GM12873 (cell line): ENCODE measurements at regions not wholly inside any gene's neighbourhood (a gene's known extent, or its start where the extent isn't known, plus 50 kb on each side); places are given as distances from the start of the nearest gene placed in this dataset.

Source experiments
- TF ChIP-seq, protein P1 (sequence below): IDR thresholded peaks from 2 replicates; pipeline ENCODE4 v1.5.1; 2012; ENCODE audit warnings: low read depth, mild to moderate bottlenecking, moderate library complexity, low read length, control low read depth; ENCODE audit not compliant: insufficient read depth; ENCODE audit errors: missing control alignments

DNA sequence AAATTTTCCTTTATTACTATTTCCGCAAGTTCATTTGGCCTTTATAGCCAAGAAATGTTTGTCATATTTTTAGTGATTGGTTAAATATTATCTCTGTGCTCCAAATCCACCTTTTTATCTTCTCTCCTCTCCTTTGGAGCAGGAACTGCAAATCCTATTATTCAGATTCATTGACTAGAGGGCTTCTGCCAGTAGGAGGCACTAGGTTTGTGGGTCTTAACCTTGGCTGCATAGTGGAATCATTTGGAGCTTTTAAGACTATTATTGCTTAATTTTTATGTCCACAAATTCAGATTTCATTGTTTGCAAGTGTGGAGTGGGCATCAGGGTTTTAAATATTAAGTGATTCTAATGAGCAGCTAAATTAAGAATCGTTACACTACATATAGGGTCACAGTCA lies 75.3 kb upstream of the SYT10 start:
- TF ChIP-seq, protein P1, sequence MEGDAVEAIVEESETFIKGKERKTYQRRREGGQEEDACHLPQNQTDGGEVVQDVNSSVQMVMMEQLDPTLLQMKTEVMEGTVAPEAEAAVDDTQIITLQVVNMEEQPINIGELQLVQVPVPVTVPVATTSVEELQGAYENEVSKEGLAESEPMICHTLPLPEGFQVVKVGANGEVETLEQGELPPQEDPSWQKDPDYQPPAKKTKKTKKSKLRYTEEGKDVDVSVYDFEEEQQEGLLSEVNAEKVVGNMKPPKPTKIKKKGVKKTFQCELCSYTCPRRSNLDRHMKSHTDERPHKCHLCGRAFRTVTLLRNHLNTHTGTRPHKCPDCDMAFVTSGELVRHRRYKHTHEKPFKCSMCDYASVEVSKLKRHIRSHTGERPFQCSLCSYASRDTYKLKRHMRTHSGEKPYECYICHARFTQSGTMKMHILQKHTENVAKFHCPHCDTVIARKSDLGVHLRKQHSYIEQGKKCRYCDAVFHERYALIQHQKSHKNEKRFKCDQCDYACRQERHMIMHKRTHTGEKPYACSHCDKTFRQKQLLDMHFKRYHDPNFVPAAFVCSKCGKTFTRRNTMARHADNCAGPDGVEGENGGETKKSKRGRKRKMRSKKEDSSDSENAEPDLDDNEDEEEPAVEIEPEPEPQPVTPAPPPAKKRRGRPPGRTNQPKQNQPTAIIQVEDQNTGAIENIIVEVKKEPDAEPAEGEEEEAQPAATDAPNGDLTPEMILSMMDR: peak; percentile 10

DNA sequence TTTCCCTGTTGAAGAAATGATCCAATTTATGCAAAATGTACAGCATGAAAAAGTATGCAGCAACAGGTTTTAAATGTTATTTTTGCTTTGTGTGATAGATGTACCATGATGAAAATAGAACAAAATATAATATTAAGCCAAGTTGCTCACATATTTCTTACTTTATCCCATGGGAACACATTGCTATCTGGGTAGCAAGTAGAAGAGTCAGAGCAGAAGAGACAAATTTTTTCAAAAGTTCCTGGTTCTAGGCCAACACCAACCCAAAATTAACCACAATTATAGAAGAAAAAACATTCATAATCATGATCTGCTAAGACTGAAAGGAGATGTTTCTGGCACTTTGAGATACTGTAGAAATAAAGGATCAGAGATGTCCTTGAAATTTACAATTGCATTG lies 79.9 kb upstream of the SYT10 start:
- TF ChIP-seq, protein P1: no peak

DNA sequence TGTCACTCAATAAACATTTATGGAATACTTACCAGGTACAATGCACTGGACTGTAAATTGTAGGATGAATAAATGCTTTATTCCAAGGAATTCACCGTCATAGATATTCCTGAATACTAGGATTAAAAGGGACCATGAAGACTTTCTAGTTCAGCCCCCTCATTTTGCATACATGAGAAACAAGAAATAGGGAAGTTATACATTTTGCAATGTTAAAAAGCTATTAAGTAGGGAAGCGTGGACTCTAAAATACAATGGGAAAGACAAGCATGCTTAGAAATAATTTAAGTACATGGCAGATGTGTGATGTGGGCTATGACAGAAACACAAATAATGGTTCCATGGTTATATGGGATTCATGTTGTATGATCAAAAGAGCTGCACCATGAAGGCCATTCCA lies 89.4 kb upstream of the SYT10 start:
- TF ChIP-seq, protein P1: no peak

DNA sequence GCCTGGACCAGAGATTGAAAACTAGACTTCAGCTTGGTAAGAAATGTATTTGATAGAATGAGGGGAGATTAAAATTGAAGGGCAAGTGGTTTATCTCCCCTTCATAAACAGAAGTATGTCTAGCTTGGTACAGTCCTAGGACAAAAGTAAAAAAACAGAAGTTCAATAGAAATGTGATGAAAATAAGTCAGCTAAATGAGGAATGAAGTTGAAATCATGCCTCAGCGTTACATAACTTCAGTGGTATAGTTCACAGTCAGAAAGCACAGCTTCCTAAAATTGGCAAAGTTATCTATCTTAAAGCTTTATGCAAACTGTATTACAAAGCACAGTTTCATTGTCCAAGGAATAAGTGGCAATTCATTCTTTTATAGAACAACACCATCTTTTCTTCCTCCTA lies 90.2 kb upstream of the SYT10 start:
- TF ChIP-seq, protein P1: no peak

DNA sequence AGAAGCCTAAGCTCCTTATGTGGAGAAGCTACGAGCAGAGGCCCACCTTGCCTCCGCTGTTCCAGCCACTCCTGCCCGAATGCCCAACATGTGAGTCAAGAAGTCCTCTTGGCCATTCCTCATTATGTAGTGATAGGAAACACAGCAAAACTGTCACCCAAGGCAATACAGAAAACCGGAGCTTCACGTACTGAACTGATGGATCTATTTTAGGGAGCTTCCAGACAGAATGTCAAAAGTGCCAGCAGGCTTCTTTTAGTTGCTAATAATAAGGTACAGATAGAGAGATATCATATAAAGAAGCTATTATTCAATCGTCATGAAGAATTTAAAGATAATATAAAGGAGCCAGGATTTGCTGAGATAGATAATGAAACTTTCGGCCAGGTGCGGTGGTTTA lies 91.6 kb upstream of the SYT10 start:
- TF ChIP-seq, protein P1: no peak

DNA sequence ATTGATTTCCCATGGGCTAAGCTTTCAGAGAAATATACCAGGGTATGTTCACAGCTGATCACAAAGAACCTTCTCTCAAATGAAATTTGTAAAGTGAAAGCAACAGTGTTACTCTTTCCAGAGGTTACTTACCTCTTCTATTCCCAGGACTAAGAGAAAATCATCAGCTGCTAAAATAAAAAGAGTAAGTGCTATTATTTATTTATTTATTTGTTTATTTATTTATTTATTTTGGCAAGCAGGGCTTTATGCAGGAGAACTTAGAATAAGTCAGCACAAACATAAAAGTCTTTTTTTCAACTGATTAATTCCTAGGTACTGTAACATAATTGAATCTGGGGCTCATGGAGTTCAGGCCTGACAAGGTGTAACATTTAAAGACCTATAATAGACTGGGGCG lies 93.9 kb upstream of the SYT10 start:
- TF ChIP-seq, protein P1: no peak

DNA sequence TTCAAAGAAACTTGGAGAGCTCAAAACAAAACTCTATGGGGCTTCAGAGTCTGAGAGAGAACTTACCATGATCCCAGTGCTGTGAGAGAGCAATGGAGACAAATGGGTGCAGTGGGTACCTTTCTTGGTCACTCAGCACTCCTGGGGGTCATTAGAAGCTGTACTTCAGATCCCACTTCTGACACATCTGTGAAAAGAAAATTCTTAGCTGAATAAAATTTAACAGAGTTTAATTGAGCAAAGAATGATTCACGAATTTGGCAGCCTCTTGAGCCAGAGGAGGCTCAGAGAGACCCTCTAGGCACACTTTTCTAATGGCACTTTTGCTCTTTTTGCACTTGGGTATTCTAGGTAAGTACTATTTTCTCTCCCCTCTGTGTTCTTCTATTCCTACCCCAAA lies 96.8 kb upstream of the SYT10 start:
- TF ChIP-seq, protein P1: no peak
